HG03521 (cell line): ENCODE measurements at regions not wholly inside any gene's neighbourhood (a gene's known extent, or its start where the extent isn't known, plus 50 kb on each side); places are given as distances from the start of the nearest gene placed in this dataset.

ENCODE experiments used
- ATAC-seq: cut with Tn5 transposase; IDR thresholded peaks from one replicate; pipeline ENCODE4 v1.9.1; 2021; ENCODE audit warnings: mild to moderate bottlenecking, moderate library complexity; ENCODE audit not compliant: unreplicated experiment

DNA sequence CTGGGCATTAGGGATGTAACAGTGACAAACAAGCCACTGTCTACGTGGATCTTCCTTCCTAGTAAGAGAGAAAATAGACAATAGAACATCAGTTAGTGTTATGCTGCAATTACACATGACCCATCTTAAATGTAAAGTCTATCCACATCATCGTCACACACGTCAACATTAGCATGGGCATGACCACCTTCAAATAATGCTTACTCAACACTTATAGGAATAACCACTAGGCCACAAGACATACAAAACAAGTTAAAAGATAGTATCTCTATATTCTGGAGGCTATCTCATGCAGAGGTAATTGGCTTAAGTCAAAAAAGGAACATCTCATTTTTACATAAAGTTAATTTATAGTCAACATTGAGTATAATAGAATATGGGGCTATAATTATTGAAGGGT lies 156.5 kb downstream of the MOXD1 start:
- no peak for ATAC-seq

DNA sequence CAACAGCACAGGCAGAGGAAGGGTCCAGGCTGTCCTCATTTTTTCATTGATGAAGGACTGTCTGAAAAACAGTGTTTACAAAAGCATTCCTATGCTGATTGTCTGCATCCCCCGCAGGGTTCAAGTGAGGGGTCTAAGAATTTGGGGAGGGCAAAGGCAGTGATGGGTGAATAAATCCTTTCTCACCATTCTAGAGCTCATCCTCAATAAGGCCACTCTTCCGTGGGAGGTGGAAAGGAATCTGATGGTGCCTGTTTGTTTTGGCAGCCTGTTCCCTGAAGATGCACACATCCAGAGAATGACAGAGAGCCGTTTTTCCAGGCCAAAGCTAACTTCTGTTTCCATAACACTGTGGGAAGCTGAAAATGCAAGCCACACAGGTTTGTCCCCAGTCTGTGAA lies 164.5 kb downstream of the MOXD1 start:
- ATAC-seq = no peak

DNA sequence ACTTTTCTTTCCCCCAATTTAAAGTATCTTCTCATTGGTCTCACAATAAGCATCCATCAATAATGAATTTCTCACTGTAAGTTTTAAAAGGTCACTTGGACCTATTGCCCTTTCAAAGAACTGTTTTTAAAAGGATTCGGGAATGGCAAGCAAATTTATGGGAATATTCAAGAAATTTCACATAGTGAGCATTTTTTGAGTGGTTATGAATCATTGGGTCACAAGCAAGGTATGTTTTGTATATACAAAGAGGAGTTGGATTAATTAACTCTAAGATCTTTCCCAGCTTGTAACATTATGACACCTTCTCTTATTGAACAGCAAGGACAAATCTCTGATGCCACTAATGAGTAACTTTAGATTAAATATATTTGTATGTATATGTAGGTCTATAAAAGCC lies 165.0 kb downstream of the MOXD1 start:
- ATAC-seq = no peak

DNA sequence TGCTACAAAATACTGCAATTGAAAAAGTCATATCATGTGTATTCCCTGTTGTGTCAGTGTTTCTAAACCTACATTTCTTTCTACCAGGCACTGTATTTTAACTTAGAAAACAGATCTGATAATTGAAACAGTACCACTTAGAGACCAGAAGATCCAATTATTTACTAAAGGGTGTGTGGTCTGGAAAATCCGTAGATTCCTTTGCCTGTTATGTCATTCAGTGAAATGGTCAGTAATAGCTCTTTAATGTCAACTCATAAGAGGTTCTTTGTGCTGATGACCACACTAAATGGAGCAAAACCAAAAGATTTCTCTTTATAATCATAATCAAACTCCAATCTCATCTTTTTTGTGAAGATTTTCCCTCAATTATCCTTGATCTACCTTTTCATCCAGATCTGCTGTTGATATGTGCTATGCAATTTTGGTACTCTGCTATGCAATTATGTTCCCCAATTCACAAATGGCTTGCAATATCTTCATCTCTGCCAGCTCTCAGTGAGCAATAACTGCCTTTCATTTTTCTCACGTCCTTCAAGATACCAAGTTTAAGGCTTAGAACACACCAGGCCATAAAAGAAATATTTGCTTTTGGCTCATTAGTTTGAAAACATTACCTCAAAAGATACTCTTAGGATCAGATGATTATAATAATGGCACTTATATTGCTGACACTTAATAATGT lies 165.5 kb downstream of the MOXD1 start:
- no peak for ATAC-seq

DNA sequence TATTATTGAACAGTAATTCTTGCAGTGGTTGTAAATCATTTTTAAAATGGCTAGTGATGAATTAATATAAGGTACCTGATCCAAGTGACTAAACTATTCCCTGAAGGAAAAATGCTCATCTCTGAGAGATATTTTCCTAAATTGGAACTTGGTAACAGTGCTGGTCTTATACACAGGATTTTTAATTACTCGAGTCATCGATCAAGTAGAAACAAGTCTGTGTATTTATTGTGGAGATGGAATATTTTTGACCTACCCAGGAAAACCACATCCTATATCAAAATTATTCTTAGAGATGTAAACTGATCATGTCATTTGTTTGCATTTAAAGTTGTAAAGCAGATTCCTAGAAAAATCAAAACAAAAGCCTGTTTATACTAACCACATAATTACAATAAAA lies 166.9 kb downstream of the MOXD1 start:
- no peak for ATAC-seq

DNA sequence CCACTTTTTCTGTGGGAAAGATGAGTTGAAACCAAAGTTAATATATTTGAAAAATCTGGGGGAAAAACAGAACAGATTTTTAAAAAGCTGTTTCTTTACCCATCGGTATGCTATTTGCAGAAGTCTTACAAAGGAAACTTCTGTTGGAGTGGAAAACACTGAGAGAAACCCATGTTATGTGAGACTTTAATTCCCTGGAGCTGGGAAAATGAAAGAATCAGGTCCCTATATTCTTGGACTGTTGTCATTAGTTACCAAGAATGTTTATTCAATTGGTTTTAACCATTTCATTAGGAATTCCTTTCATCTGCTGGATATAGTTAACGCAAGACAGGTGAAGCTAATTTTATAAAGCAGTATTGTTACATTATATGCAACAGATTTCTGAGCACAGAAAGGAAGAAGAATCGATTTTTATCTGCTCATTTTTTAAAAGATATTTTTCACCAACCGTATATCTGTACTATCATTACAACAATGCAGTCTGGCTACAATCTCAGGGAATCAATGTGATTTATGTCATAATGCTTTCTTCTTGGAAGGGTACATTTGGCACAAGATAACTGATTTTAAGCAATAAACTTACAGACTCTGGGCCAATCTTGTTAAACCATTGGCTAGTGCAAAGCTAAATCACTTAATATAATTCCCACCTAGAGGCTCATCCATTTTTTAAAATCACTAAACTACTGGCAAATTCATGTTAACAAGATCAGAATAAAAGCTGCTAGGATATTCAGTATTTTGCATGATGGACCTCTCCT lies 170.0 kb downstream of the MOXD1 start:
- ATAC-seq = no peak

DNA sequence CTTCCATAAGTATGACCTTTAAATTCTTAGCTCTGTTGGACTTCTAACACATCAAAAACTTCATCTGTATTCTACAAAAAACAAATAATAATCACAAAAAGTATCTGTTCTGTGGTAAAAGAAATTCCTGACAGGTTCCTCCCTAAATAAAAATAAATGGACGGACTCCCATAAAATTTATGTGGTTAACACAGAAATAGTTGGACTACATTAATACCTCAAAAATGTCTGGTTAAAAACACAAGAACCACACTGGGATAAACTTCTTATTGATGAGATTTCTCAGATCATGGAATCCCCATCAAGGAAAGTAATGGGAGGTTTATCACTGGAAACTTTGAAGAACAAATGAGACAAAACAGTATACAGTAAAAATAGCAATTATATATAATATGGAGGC lies 172.4 kb downstream of the MOXD1 start:
- no peak for ATAC-seq

DNA sequence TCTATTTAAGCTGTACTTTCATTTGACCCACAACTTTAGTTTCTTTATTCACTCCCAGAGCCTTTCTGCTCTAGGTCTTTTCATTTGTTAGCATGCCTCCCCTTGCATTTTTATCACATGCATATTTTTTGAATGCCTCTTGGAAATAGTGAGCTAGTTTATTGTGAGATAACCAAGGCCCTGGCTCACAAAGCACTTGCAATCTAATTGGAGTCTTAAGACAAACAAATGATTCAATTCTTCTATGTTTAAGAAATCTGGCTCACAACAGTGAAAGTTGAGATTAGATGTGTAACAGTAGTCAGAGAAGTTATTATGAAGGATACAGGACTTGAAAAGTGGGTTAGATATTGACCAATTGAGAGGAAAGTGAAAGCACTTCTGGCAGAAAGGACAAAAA lies 173.4 kb downstream of the MOXD1 start:
- ATAC-seq = no peak

DNA sequence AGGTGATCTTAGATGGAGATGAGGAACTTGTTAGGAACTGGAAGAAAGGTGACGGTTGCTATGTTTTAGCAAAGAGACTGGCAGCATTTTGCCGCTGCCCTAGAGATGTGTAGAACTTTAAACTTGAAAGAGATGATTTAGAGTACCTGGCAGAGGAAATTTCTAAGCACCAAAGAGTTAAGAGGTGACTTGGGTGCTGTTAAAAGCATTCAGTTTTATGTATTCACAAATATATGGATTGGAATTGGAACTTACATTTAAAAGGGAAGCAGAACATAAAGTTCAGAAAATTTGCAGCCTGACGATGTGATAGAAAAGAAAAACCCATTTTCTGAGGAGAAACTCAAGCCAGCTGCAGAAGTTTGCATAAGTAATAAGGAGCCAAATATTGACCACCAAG lies 176.3 kb downstream of the MOXD1 start:
- ATAC-seq = no peak

DNA sequence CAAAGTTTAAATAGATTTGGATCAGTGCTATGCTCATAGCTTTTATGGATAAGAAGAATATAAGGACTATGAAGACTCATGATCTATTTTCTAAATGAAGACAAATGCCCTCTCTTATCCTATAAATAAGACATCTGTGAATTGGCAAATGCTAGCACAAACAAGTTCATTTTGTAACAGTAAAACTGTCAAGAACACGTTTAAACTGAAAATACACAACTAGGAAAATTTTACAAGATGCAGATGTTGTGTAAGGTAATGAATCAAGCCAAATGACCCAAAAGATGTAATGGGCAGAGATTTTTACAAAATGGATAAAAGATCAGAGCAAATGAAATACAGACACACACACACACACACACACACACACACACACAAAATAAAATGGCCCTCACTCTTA lies 180.5 kb downstream of the MOXD1 start:
- no peak for ATAC-seq

DNA sequence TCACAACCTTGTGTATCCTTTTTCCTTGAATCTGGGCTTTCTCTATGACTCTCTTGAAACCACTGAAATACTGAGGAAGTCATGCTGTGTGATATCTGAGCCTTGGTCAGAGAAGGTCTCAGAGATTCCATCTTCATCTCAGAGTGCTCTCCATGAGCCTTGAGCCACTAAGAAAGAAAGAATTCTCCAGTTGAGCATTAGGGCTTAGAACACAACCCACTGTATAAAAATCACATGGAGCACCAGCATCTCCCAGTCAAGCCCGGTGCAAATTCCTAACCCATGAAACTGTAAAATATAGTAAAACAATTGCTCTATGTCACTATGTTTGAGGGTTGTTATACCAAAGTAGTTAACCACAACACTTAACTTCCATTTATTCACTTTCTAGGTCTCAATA lies 181.4 kb downstream of the MOXD1 start:
- no peak for ATAC-seq

DNA sequence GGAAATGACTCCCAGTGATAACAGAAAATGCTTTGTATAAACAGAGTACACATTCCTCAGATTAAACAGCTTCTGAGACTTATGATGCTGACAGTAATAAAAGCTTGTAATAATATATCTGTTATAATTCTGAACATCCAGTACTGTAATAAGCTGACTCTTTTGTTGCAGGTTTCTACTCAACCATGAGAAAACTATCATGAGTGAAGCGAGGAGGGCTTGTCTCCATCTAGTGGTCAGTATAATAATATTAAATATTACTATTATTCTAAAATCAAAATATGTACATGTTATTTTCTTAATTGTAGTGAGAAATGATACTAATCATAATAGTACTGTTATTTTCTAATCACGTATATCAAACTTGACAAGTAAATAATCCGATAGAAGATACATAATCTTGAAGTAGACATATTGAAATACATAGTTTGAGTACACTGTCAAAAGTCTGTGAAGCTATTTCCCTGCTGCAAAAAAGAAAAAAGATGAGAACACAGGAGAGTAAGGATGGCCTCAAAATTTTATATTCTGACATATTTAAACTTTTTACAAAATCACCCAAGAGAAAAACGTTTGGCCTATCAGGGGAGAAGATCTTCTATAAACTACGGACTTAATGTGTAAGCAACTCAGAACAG lies 183.1 kb downstream of the MOXD1 start:
- no peak for ATAC-seq

DNA sequence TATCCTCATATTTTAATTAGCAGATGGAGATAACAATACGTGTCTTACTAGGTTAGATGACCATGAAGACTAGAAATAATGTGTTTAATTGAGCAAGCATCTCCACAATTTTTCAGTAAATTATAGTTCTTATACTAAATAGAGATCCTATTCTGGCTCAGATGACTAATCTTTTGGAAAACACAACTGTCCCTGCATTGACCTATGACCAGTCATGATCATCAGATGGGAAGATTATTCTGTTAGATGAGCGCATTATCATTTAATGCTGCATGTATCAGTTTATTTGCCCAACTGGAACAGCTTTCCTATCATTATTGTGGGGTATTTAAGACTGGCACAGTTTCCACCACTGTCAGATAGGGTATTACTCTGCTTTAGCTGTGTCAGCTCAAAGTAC lies 185.5 kb downstream of the MOXD1 start:
- ATAC-seq = no peak

DNA sequence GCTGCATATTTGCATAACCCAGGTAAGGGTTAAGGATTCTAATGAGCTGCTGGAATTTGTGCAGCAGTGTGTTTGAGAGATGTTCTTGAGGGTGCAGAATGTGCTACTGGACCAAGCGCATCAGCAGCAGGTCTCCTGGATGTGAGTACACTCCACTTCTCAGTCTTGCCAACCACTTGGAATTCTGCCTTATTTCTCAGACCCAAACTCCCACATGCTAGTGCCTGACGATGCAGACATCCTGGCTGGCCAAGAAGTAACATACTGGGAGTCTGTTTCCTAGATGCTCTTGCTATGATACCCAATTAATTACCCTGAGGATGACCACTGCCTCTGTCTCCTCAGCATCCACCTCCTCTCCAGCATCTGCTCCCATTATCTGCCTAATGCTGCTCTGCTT lies 186.6 kb downstream of the MOXD1 start:
- no peak for ATAC-seq

DNA sequence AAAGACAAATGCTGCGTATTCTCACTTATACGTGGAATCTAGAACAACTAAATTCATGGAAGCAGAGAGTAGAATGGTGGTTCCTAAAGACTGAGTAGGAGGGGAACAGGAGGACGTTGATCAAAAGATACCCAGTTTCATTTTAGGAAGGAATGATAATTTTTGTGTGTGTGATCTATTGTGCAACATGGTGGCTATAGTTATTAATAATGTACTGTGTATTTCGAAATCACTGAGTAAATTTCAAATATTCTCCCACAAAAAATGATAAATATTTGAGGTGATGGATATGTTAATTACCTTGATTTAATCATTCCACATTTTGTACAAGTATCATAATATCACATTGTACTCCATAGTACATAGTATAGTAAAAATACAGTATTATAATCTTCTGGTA lies 187.5 kb downstream of the MOXD1 start:
- ATAC-seq = no peak

DNA sequence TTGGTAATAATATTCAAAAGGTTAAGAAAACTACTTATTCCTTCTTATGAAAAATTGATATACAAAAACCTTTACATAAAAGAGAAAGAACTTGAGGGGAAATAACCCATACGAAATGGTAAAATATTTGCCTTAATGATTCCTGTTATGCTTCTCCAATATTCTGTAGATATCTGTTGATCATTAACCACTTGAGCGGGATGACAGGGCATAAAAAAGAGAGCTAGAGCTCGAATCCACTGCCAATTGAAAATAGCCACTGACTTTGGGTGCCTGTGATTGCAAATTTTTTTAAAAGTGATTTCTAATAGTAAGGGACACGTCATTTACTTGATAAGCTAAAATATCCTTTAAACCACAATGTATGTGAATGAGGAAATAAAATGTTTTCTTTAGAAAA lies 188.1 kb downstream of the MOXD1 start:
- ATAC-seq = no peak

DNA sequence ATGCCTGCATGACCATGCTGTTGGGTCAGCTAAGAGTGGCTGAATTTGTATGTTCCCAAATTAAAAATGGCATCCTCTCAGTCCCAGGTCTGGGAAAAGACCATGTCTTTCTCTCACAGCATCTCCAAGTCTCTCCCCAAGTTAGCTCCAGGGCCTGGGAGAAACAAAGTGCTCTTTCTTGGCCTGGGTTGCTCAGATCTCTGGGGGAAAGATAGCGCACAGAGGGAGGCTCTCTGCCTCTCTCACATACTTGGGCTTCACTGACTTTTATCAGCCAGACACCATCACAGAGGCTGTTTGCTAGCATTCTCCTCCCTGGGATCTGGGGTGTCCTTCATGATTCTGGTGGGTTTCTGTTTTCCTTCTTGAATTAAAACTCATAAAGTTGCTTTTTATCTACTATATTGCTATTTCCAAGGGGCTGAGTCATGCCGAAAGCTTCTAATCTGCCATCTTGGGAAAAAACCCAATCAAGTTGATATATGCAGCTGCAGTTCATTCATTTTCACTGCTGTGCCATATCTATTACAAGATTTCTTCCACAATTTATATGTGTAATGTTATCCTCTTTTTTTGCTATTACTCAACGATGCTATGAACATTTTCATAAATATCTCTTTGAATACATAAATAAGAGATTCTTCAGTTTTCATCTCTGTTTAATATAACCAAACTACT lies 190.2 kb downstream of the MOXD1 start:
- no peak for ATAC-seq

DNA sequence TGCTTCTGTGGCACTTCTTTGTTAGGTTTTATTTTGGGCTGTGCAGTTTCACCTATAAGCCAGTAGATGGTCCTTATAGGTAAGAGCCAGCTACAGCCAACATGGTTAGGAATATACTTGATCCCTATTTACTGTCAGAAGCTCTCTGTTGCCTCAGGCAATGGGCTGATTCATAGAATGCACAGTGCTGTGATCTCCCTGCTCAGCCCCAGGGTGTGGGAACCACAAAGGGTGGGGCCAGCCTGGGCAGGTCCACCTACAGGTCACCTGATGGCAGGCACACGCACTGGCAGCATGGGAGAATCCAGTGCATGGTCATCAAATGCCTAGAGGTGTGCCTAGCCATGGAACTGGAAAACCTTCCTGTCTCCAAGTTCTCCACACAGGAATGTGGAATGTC lies 191.9 kb downstream of the MOXD1 start:
- ATAC-seq = no peak

DNA sequence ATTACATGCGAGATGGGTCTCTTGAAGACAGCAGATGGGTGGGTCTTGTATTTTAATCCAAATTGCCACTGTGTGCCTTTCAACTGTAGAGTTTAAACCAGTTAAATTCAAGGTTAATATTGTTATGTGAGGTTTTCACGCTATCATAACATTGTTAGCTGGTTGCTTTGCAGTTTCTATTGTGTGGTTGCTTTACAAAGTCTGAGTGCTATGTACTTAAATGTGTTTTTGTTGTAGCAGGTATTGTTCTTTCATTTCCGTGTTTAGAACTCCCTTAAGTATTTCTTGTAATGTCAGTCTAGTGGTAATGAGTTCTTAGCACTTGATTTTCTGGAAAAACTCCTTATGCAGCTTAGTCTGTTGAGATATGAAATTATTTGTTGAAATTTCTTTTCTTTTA lies 193.3 kb downstream of the MOXD1 start:
- ATAC-seq = no peak

DNA sequence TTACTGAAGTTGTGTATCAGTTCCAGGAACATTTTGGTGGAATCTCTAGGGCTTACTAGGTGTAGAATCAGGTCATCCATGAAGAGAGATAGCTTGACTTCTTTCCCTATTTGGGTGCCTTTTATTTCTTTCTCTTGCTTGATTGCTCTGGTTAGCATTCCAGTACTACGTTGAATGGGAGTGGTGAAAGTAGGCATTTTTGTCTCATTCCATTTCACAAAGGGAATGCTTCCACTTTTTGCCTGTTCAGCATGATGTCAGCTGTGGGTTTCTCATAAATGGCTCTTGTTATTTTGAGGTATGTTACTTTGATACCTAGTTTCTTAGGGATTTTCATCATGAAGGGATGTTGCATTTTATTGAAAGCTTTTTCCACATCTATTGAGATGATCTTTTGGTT lies 195.3 kb downstream of the MOXD1 start:
- no peak for ATAC-seq

DNA sequence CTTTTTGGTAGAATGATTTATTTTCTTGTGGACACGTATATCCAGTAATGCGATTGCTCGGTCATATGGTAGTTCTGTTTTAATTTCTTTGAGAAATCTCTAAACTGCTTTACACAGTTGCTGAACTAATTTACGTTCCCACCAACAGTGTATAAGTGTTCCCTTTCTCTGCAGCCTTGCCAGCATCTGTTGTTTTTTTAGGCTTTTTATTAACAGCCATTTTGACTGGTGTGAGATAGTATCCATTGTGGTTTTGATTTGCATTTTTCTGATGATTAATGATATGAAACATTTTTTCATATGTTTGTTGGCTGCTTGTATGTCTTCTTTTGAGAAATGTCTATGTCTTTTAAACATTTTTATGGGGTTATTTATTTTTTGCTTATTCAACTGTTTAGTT lies 196.7 kb downstream of the MOXD1 start:
- ATAC-seq = no peak

DNA sequence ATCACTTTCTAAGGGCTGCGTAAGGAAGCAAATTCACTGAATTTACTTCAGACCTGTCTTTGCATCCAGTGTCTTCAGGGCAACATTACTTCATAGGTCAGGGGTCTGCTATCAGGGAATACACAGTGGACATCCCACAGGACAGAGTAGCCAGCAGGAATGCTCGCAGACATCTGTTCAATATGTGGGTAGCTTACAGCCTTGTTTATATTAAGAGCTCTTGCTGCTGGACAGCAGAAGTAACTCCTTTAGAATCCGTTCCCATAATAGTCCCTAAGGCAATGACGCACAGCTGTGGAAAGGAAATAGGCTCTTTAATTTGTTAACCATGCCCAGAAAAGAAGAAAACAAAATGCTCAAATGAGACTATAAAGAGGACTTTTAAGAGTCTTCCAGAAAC lies 198.7 kb downstream of the MOXD1 start:
- ATAC-seq = no peak
